Esophagus (tissue), 2 donors: ENCODE measurements at regions not wholly inside any gene's neighbourhood (a gene's known extent, or its start where the extent isn't known, plus 50 kb on each side); places are given as distances from the start of the nearest gene placed in this dataset.

Experiments used
- H3K27ac ChIP-seq, 2 donors: one replicate each; pipeline ENCODE4 v1.5.1; 2013; ENCODE audit warnings: low read depth in 2 of 2, mild to moderate bottlenecking in 2 of 2, inconsistent platforms in 1 of 2, low read length in 1 of 2, moderate library complexity in 1 of 2
- H3K27me3 ChIP-seq, 2 donors: one replicate each; pipeline ENCODE4 v1.6.1; 2013; ENCODE audit warnings: low read length in 2 of 2, control low read depth in 1 of 2, mild to moderate bottlenecking in 1 of 2; ENCODE audit not compliant: insufficient read depth in 2 of 2, control insufficient read depth in 1 of 2
- H3K36me3 ChIP-seq, 2 donors: one replicate each; pipeline ENCODE4 v1.6.1; 2013; ENCODE audit warnings: low read length in 1 of 2; ENCODE audit not compliant: control insufficient read depth in 2 of 2, insufficient read depth in 2 of 2
- H3K4me1 ChIP-seq, 2 donors: one replicate each; pipeline ENCODE4 v1.6.1; 2013; ENCODE audit warnings: low read length in 1 of 2; ENCODE audit not compliant: control insufficient read depth in 2 of 2, insufficient read depth in 2 of 2
- H3K4me3 ChIP-seq, 2 donors: one replicate each; pipeline ENCODE4 v1.5.1; 2013; ENCODE audit warnings: low read length in 2 of 2, mild to moderate bottlenecking in 2 of 2, low read depth in 1 of 2, moderate library complexity in 1 of 2
- H3K9me3 ChIP-seq, 2 donors: one replicate each; pipeline ENCODE4 v1.6.1; 2013; ENCODE audit warnings: mild to moderate bottlenecking in 2 of 2, low read depth in 1 of 2, low read length in 1 of 2, moderate library complexity in 1 of 2; ENCODE audit not compliant: control insufficient read depth in 2 of 2, insufficient read depth in 1 of 2
- WGBS, 2 donors: extraction: QIAGEN DNeasy Blood & Tissue Kit; methylation state at CpG; one replicate each; pipeline ENCODE4 v1.1.7; 2013; 5-methylcytosine and 5-hydroxymethylcytosine counted together
- donor health status: healthy with polysubstance abuse.
- donor health status: Bipolar disorder and iron deficiency.

DNA sequence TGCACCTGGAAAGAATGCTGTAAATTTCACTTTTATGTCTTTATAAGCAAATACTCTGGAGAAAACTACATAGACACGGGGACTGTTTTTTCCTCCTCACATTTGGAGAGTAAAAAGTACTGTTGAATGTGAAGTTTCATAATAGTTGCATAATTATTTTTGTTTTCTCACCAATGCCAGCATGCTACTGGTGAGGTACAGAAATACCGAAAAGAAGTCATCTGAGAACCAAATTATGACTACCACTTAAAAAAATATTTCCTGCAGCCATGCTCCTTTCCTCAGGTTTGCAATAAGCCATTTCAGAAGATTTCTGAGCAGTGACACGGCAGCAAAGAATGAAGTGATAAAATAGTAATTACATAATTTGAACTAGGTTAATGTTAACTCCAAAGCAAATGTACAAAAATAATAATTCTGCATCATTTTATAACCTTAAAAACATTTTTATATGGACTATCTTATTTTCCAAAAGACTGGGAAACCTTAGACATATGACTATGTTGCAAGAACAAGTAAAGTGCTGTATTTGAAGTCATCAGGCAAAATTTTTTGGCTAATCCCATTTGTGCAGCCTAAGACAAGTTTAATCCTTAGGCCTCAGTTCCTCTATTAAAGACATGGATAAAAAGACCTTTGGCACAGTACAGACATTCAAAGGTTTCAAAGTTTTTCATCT is 144.7 kb downstream of the PCSK1 start:
- no peaks in the 10 kb centered on the region for H3K36me3 ChIP-seq
- H3K4me1 ChIP-seq, result no peaks in the 10 kb centered on the region
- no peak overlapping the region for H3K27ac ChIP-seq
- no peak overlapping the region for H3K4me3 ChIP-seq
- no peaks in the 10 kb centered on the region for H3K27me3 ChIP-seq
- no peaks in the 10 kb centered on the region for H3K9me3 ChIP-seq
- 73 to 74% methylated on average over 3 of the region's 3 CpGs for WGBS, 2 donors

DNA sequence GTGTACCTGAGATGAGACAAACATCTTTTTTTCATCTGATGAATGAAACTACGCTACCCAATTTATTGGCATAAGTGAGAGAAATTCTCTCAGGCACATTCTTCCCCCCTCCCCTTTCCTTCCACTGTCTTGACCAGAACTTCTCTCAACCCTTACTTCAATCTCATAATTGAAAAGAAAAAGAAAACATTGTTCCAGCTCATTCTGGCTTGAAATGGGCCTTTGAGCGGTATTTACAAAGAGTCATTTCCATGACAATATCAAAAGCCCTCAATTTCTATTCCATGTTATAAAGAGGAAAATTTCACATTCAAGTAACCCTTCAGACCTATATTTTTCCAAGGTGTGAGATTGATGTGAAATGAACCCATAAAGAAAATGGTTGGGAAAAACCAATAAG is 145.9 kb downstream of the PCSK1 start:
- Histone ChIP-seq H3K36me3 (no peaks in the 10 kb centered on the region), H3K9me3 (no peaks in the 10 kb centered on the region), H3K27ac (no peak overlapping the region), H3K4me1 (no peaks in the 10 kb centered on the region), H3K27me3 (no peaks in the 10 kb centered on the region), H3K4me3 (no peak overlapping the region)
- WGBS, 2 donors, result 95% methylated on average over 2 of the region's 2 CpGs

- Histone ChIP-seq H3K4me3 (no peak overlapping the region), H3K36me3 (no peaks in the 10 kb centered on the region), H3K27me3 (no peaks in the 10 kb centered on the region), H3K9me3 (no peaks in the 10 kb centered on the region), H3K27ac (no peak overlapping the region), H3K4me1 (peaks cover 2% of the 10 kb centered on the region in 2 donors)
- WGBS, 2 donors, result 83 to 85% methylated on average over 1 of the region's 1 CpG
These were observed 147.2 kb downstream of the PCSK1 start for GRCh38 chr5:96285823-96286222.

DNA sequence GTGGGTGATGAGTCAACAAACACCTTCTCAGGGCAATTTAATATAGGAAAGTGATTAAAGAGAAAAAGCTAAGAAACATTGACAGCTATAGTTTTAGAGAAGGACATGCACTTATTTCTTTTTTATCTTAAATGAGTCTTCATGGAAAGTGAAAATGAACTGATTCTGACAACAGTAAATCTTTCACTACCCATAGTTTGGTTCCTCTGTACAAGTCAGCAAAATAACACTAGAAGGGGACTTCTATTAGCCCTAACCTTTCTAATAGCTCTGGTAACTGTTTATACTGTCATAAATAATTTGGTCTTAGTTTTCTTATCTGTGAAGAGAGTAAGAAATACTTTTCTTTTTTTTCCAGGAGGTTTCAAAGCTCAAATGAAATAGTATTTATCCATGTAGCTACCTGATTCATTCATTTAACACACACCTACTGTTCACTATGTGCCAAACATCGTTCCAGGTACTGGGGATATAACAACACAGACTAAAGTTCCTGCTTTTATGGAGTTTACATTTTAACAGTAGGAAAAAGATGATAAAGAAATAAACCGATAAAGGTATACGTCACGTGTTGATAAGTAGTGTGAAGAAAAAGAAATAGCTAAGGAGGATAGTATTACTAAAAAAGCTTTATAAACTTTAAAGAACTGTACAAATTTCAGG is 148.2 kb downstream of the PCSK1 start:
- no peaks in the 10 kb centered on the region for H3K9me3 ChIP-seq
- H3K36me3 ChIP-seq, result no peaks in the 10 kb centered on the region
- H3K4me3 ChIP-seq, result no peak overlapping the region
- no peak overlapping the region for H3K27ac ChIP-seq
- 80 to 83% methylated on average over 4 of the region's 4 CpGs for WGBS, 2 donors
- no peaks in the 10 kb centered on the region for H3K27me3 ChIP-seq
- peaks cover 2% of the 10 kb centered on the region in 2 donors for H3K4me1 ChIP-seq

DNA sequence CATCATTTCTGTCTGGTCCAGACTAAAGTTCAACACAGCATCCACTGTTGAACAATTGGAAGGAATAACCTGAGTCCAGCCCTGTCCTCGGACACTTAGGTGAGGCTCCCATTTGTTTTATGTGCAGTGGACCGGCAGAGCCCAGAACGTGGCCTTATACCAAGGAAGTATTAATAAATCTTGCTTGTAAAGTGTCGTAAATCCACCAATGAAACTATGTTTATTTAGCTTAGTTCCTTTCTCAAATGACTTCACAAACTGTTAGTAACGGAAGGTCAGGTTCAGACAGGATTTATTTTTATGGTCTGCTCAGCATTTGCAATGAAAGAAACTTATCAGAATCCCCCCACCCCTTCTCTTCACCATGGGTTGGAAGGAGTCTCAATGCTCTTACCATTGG is 149.5 kb downstream of the PCSK1 start:
- Histone ChIP-seq H3K4me1 (peaks cover 2% of the 10 kb centered on the region in 2 donors), H3K27ac (no peak overlapping the region), H3K36me3 (no peaks in the 10 kb centered on the region), H3K9me3 (no peaks in the 10 kb centered on the region), H3K4me3 (no peak overlapping the region), H3K27me3 (no peaks in the 10 kb centered on the region)
- WGBS, 2 donors, result 40 to 60% methylated on average over 5 of the region's 5 CpGs

DNA sequence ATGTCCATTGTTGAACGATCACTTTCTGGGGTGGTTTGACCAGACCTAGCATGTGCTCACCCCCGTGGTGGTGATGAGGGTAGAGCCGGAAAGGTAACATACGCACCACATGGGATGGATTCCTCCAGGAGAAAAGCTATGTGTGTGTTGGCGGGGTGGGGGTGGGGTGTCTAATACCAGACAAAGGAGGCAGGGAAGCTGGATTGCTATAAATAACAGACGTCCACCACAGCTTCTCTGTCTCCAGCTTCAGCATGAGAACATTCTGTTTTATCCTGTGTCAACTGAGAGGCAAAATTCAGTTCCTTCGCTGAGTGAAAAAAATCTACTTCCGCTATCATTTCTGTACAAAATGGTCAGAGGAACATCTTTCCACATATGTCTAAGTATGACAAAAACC is 151.0 kb downstream of the PCSK1 start:
- H3K27ac ChIP-seq, result no peak overlapping the region
- H3K27me3 ChIP-seq, result no peaks in the 10 kb centered on the region
- H3K9me3 ChIP-seq, result no peaks in the 10 kb centered on the region
- 94 to 96% methylated on average over 8 of the region's 8 CpGs for WGBS, 2 donors
- H3K4me3 ChIP-seq, result no peak overlapping the region
- H3K4me1 ChIP-seq, result peaks cover 2% of the 10 kb centered on the region in 2 donors
- H3K36me3 ChIP-seq, result no peaks in the 10 kb centered on the region

- H3K27ac ChIP-seq, result peak overlapping the region; percentile 51 to 85
These were observed 152.1 kb downstream of the PCSK1 start for GRCh38 chr5:96280946-96281393.

DNA sequence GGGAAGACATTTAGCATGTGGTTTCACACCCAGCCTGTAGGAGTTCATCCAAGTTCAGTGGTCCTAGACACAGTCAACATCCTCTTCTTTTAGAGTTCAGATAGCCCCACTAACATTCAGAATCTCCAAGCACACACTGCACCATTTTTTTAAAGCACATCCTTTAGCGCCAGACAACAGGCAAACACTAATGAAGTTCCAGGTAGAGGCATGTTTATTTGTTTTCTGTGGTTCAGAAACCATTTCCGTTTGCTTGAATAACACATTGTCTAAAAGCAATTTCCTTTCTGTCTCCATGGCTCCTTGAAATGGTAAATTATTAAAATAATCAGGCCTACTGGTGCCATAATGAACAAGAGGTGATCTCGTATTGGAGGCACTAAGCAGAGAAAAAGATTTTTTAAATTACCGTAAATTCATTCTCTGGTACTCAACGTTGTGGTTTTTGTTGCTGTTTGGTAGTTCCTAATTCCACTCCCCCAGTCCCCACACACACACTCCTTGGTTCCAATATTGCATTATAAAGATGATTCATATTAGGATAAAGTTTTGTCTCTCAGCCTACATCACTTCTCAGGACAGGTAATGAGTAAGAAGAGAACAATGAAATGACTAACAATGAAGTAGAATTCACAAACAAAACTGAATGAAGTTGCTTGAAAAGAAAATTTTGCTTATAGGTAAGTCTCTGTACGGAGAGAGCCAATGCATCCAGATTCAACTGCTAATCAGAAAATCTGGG is 153.1 kb downstream of the PCSK1 start:
- Histone ChIP-seq H3K9me3 (no peaks in the 10 kb centered on the region), H3K27ac (peak overlapping the region; percentile 64 to 91), H3K4me3 (no peak overlapping the region), H3K36me3 (no peaks in the 10 kb centered on the region), H3K27me3 (no peaks in the 10 kb centered on the region), H3K4me1 (peaks cover 2% of the 10 kb centered on the region in 2 donors)
- 69 to 70% methylated on average over 6 of the region's 6 CpGs for WGBS, 2 donors

More at GRCh38 chr5:96280946-96281393, 152.1 kb downstream of the PCSK1 start:
- no peaks in the 10 kb centered on the region for H3K27me3 ChIP-seq
- 49 to 62% methylated on average over 2 of the region's 2 CpGs for WGBS, 2 donors
- H3K9me3 ChIP-seq, result no peaks in the 10 kb centered on the region
- peaks cover 2% of the 10 kb centered on the region in 2 donors for H3K4me1 ChIP-seq
- H3K36me3 ChIP-seq, result no peaks in the 10 kb centered on the region
- no peak overlapping the region for H3K4me3 ChIP-seq

DNA sequence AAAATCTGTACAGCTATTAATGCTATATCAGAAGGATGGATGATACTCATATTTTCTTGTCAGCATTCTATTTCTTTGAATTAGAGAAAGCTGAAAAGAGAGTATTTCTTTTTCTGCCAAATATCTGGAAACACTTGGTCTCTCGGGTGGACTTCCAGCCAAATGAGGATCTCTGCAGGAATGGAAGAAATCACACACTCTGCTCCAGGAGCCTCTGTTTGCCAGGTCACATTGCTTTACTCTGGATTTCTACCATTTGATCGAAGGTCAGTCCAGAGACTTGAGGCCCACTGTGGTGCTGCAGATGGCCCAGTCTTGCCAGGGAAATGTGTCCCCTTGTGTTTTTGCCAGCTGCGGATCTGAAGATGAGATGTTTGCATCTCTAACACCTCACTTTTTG is 154.1 kb downstream of the PCSK1 start:
- no peak overlapping the region for H3K27ac ChIP-seq
- H3K27me3 ChIP-seq, result no peaks in the 10 kb centered on the region
- H3K9me3 ChIP-seq, result no peaks in the 10 kb centered on the region
- peaks cover 2% of the 10 kb centered on the region in 2 donors for H3K4me1 ChIP-seq
- H3K36me3 ChIP-seq, result no peaks in the 10 kb centered on the region
- 74 to 77% methylated on average over 3 of the region's 3 CpGs for WGBS, 2 donors
- no peak overlapping the region for H3K4me3 ChIP-seq
